Kidney (tissue), 13 donors: ENCODE measurements at regions not wholly inside any gene's neighbourhood (a gene's known extent, or its start where the extent isn't known, plus 50 kb on each side); places are given as distances from the start of the nearest gene placed in this dataset.

Experiments
- DNase-seq, 5 donors: peaks; one replicate each; pipeline ENCODE4 v3.0.0-alpha.2; 2013 to 2020
- FAIRE-seq: peaks from 2 replicates; lab custom pipeline; 2012; peaks lifted over from hg19 to GRCh38; lab: Jason Lieb, UNC
- H3K27ac ChIP-seq, 2 donors: one replicate each; pipeline ENCODE4 v1.7.0; 2013; ENCODE audit warnings: low read depth in 2 of 2, low read length in 2 of 2, inconsistent platforms in 1 of 2
- H3K27me3 ChIP-seq: one replicate; pipeline ENCODE4 v1.7.1; 2013; ENCODE audit warnings: low read length, inconsistent platforms; ENCODE audit not compliant: control insufficient read depth, insufficient read depth
- H3K36me3 ChIP-seq, 3 donors: one replicate each; pipeline versions ENCODE4 v1.7.0 to v1.7.1; 2013; ENCODE audit warnings: low read length in 3 of 3, control low read depth in 1 of 3, inconsistent platforms in 1 of 3; ENCODE audit not compliant: insufficient read depth in 3 of 3, control insufficient read depth in 2 of 3
- H3K4me1 ChIP-seq, 3 donors: one replicate each; pipeline versions ENCODE4 v1.7.0 to v1.7.1; 2013; ENCODE audit warnings: low read length in 3 of 3, inconsistent platforms in 1 of 3, low read depth in 1 of 3; ENCODE audit not compliant: control insufficient read depth in 2 of 3, insufficient read depth in 2 of 3
- H3K4me3 ChIP-seq, 3 donors: one replicate each; pipeline versions ENCODE4 v1.7.0 to v1.8.1; 2013; ENCODE audit warnings: low read length in 3 of 3, control low read depth in 1 of 3, inconsistent platforms in 1 of 3
- H3K9ac ChIP-seq, 3 donors: one replicate each; pipeline versions ENCODE4 v1.7.0 to v1.7.1; 2013; ENCODE audit warnings: low read length in 3 of 3, control low read depth in 1 of 3, inconsistent platforms in 1 of 3
- H3K9me3 ChIP-seq, 3 donors: one replicate each; pipeline versions ENCODE4 v1.7.0 to v1.7.1; 2013; ENCODE audit warnings: low read length in 3 of 3, control low read depth in 1 of 3, inconsistent platforms in 1 of 3; ENCODE audit not compliant: control insufficient read depth in 2 of 3, insufficient read depth in 1 of 3
- CTCF ChIP-seq: IDR thresholded peaks from 3 replicates; pipeline ENCODE4 v1.5.1; 2012; ENCODE audit warnings: mild to moderate bottlenecking, moderate library complexity, borderline replicate concordance; ENCODE audit not compliant: insufficient read depth; ENCODE audit errors: extremely low read depth
- intact Hi-C: fragments of 100-400 bp; cut with DNase I; formaldehyde crosslinking; loops from one replicate; pipeline ENCODE4 v1.11.1; 2022
- donor health status: control.
- donor health status: control.
- donor health status: control.
- donor health status: control.
- donor health status: control.
- donor health status: DM: yes; HTN: yes; CAD: no.
- donor health status: Normal renal cell carcinoma (clear cell type).

GRCh38 chr9:1457460-1457859, 407.3 kb downstream of the DMRT2 start:
- DNase-seq, result no peak
- intact Hi-C loops, result no loop called here
- H3K27ac ChIP-seq, result no peak overlapping the region

GRCh38 chr9:1458503-1458902, 408.3 kb downstream of the DMRT2 start:
- Histone ChIP-seq H3K9ac (no peak overlapping the region), H3K9me3 (no peaks in the 10 kb centered on the region), H3K4me1 (no peaks in the 10 kb centered on the region), H3K36me3 (no peaks in the 10 kb centered on the region), H3K27ac (no peak overlapping the region), H3K27me3 (no peaks in the 10 kb centered on the region), H3K4me3 (no peak overlapping the region)
- intact Hi-C loops, result no loop called here
- no peak for TF ChIP-seq CTCF
- DNase-seq, result no peak
- no peak for FAIRE-seq

More at GRCh38 chr9:1457460-1457859, 407.3 kb downstream of the DMRT2 start:
- no peak for FAIRE-seq
- Histone ChIP-seq H3K4me1 (no peaks in the 10 kb centered on the region), H3K9ac (no peak overlapping the region), H3K9me3 (no peaks in the 10 kb centered on the region), H3K36me3 (no peaks in the 10 kb centered on the region), H3K27me3 (no peaks in the 10 kb centered on the region), H3K4me3 (no peak overlapping the region)
- TF ChIP-seq CTCF, result no peak

- DNase-seq (peak in 2 of 5 donors; percentile 17 to 30), FAIRE-seq (no peak)
- Histone ChIP-seq H3K9me3 (no peaks in the 10 kb centered on the region), H3K36me3 (no peaks in the 10 kb centered on the region), H3K4me1 (no peaks in the 10 kb centered on the region), H3K27me3 (no peaks in the 10 kb centered on the region), H3K4me3 (no peak overlapping the region), H3K27ac (no peak overlapping the region), H3K9ac (no peak overlapping the region)
- intact Hi-C loops, result no loop called here
- TF ChIP-seq CTCF, result peak; percentile 20
These were observed 410.1 kb downstream of the DMRT2 start for GRCh38 chr9:1460143-1460769.

GRCh38 chr9:1461812-1462211, 411.7 kb downstream of the DMRT2 start:
- no peak for TF ChIP-seq CTCF
- no peak overlapping the region for H3K9ac ChIP-seq
- DNase-seq (no peak), FAIRE-seq (no peak)
- H3K4me3 ChIP-seq, result no peak overlapping the region
- intact Hi-C loops, result no loop called here
- no peaks in the 10 kb centered on the region for H3K36me3 ChIP-seq
- no peaks in the 10 kb centered on the region for H3K4me1 ChIP-seq
- no peak overlapping the region for H3K27ac ChIP-seq
- no peaks in the 10 kb centered on the region for H3K27me3 ChIP-seq
- no peaks in the 10 kb centered on the region for H3K9me3 ChIP-seq
